ENCODE measurements at regions not wholly inside any gene's neighbourhood (a gene's known extent, or its start where the extent isn't known, plus 50 kb on each side); places are given as distances from the start of the nearest gene placed in this dataset.

GRCh38 chr2:236974752-236975151, 110.9 kb upstream of the COPS8 start (continued):
- TF ChIP-seq PREB (CRISPR knock-in tag; IDR thresholded peaks at IDR 0.05; ENCODE audit: borderline replicate concordance) (no peak), ATF2 (CRISPR knock-in tag; IDR thresholded peaks at IDR 0.05; ENCODE audit: borderline replicate concordance, low read depth) (no peak), NFATC4 (CRISPR knock-in tag; IDR thresholded peaks at IDR 0.05) (no peak), ZNF416 (CRISPR knock-in tag; IDR thresholded peaks at IDR 0.05) (no peak), HMGXB4 (CRISPR knock-in tag; IDR thresholded peaks at IDR 0.05) (no peak), E2F1 (CRISPR knock-in tag; IDR thresholded peaks at IDR 0.05) (no peak), IRF1 (CRISPR knock-in tag; IDR thresholded peaks at IDR 0.05) (no peak), ZBTB21 (CRISPR knock-in tag; IDR thresholded peaks at IDR 0.05; ENCODE audit: borderline replicate concordance) (no peak), RORB (CRISPR knock-in tag; IDR thresholded peaks at IDR 0.05) (no peak), ZMAT4 (CRISPR knock-in tag; IDR thresholded peaks at IDR 0.05) (no peak), TP53 (CRISPR knock-in tag; IDR thresholded peaks at IDR 0.05) (no peak)

- Mint-ChIP-seq H3K36me3 (no peaks in the 10 kb centered on the region), H3K9me3 (no peaks in the 10 kb centered on the region; the same call in 1 of the 2 replicates), H3K4me1 (peaks cover 52% of the 10 kb centered on the region), H3K27me3 (ENCODE audit: low read depth) (no peaks in the 10 kb centered on the region), H3K4me3 (no peak overlapping the region), H3K27ac (no peak overlapping the region)
- ChIA-PET POLR2A (no interaction called here), CTCF (no interaction called here)
- TF ChIP-seq ZNF396 (CRISPR knock-in tag; IDR thresholded peaks at IDR 0.05; ENCODE audit: borderline replicate concordance) (no peak), NR1H2 (CRISPR knock-in tag; IDR thresholded peaks at IDR 0.05) (no peak), ZNF121 (CRISPR knock-in tag; IDR thresholded peaks at IDR 0.05) (no peak), EMX1 (CRISPR knock-in tag; IDR thresholded peaks at IDR 0.05) (no peak), ATF1 (CRISPR knock-in tag; IDR thresholded peaks at IDR 0.05) (no peak), E2F4 (CRISPR knock-in tag; IDR thresholded peaks at IDR 0.05; ENCODE audit: borderline replicate concordance, low read depth) (no peak)
- no peak for ATAC-seq
- no peak for DNase-seq (ENCODE audit: low spot score)
These were observed 109.9 kb upstream of the COPS8 start for GRCh38 chr2:236975766-236976165.
